Epidermal melanocyte (primary cell): ENCODE measurements at regions not wholly inside any gene's neighbourhood (a gene's known extent, or its start where the extent isn't known, plus 50 kb on each side); places are given as distances from the start of the nearest gene placed in this dataset.
A peak's percentile ranks its signal among the peaks of the same experiment; 100 is the strongest.

Source experiments
- DNase-seq: peaks from one replicate; pipeline ENCODE4 v3.0.0; 2011; ENCODE audit warnings: low spot score; ENCODE audit not compliant: insufficient read length

- no peak for DNase-seq
Measured at GRCh38 chr3:117750674-117751269, 1041.2 kb downstream of the TUSC7 start.

- peak; percentile 46 for DNase-seq
Measured at GRCh38 chr3:117751651-117752050, 1042.1 kb downstream of the TUSC7 start.

GRCh38 chr3:117752984-117753717 is 1043.6 kb downstream of the TUSC7 start:
- no peak for DNase-seq

- no peak for DNase-seq
Measured at GRCh38 chr3:117754058-117754457, 1044.5 kb downstream of the TUSC7 start.

- no peak for DNase-seq
Measured at GRCh38 chr3:117754841-117755240, 1045.3 kb downstream of the TUSC7 start.

- no peak for DNase-seq
Measured at GRCh38 chr3:117756563-117756962, 1047.0 kb downstream of the TUSC7 start.

- DNase-seq: no peak
Measured at GRCh38 chr3:117761703-117762620, 1052.4 kb downstream of the TUSC7 start.

GRCh38 chr3:117762621-117763037 is 1053.0 kb downstream of the TUSC7 start:
- no peak for DNase-seq

GRCh38 chr3:117763561-117763960 is 1054.0 kb downstream of the TUSC7 start:
- no peak for DNase-seq

- DNase-seq: no peak
Measured at GRCh38 chr3:117768581-117768980, 1059.0 kb downstream of the TUSC7 start.

GRCh38 chr3:117774130-117774529 is 1064.6 kb downstream of the TUSC7 start:
- no peak for DNase-seq

- DNase-seq: no peak
Measured at GRCh38 chr3:117786349-117786748, 1076.8 kb downstream of the TUSC7 start.

GRCh38 chr3:117788061-117788460 is 1078.5 kb downstream of the TUSC7 start:
- DNase-seq: no peak

- no peak for DNase-seq
Measured at GRCh38 chr3:117788506-117788905, 1078.9 kb downstream of the TUSC7 start.

GRCh38 chr3:117790235-117790987 is 1080.8 kb downstream of the TUSC7 start:
- DNase-seq: no peak

GRCh38 chr3:117793622-117794265 is 1084.2 kb downstream of the TUSC7 start:
- no peak for DNase-seq

GRCh38 chr3:117798221-117798620 is 1088.6 kb downstream of the TUSC7 start:
- DNase-seq: no peak

- no peak for DNase-seq
Measured at GRCh38 chr3:117798687-117799386, 1089.3 kb downstream of the TUSC7 start.

- DNase-seq: no peak
Measured at GRCh38 chr3:117799387-117799735, 1089.8 kb downstream of the TUSC7 start.

GRCh38 chr3:117801912-117802239 is 1092.3 kb downstream of the TUSC7 start:
- DNase-seq: no peak
